BJ (cell line): ENCODE measurements at regions not wholly inside any gene's neighbourhood (a gene's known extent, or its start where the extent isn't known, plus 50 kb on each side); places are given as distances from the start of the nearest gene placed in this dataset.
A peak's percentile ranks its signal among the peaks of the same experiment; 100 is the strongest.

Source experiments
- CTCF ChIA-PET: fragments of 350-600 bp; formaldehyde crosslinking; extraction: SDS; loops from one replicate; lab custom pipeline; 2021; ENCODE audit warnings: antibody characterized with exemption, inconsistent platforms; lab: Yijun Ruan, JAX
- POLR2A ChIA-PET: fragments of 300-600 bp; sonication (Branson Sonifier 250); formaldehyde crosslinking; extraction: SDS; loops from one replicate; lab custom pipeline; 2021; ENCODE audit warnings: antibody characterized with exemption; lab: Charles Lee
- DNase-seq: peaks from one replicate; pipeline ENCODE4 v3.0.0-alpha.2; 2011; ENCODE audit warnings: low read depth
- H3K27me3 ChIP-seq: 2 replicates; pipeline ENCODE4 v1.6.0; 2011; ENCODE audit warnings: low read length; ENCODE audit not compliant: control insufficient read depth, insufficient read depth
- H3K36me3 ChIP-seq: 2 replicates; pipeline ENCODE4 v1.5.1; 2011; ENCODE audit warnings: low read length; ENCODE audit not compliant: control insufficient read depth, insufficient read depth
- H3K4me3 ChIP-seq: 2 replicates; pipeline ENCODE4 v1.5.1; 2011; ENCODE audit warnings: low read depth, mild to moderate bottlenecking, control low read depth, low read length
- TF ChIP-seq, protein P1 (sequence below): IDR thresholded peaks from 2 replicates; pipeline ENCODE4 v1.5.1; 2011; ENCODE audit warnings: low read depth, mild to moderate bottlenecking, control low read depth, inconsistent platforms, low read length, moderate library complexity; ENCODE audit not compliant: insufficient read depth

DNA sequence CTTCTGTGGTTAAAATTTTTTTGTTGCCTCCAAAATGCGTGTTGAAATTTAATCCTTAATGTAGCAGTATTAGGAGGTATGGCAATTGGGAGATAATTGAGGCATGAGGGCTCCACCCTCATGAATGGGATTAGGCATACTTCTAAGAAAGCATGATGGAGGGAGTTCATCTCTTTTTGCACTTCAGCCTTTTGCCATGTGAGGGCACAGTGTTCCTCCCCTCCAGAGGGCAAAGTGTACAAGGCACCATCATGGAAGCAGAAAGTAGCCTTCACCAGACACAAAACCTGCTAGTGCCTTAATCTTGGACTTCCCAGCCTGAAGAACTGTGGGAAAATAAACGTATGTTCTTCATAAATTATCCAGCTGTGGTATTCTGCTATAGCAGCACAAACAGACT lies 429.5 kb downstream of the ZIC1 start:
- TF ChIP-seq, protein P1, sequence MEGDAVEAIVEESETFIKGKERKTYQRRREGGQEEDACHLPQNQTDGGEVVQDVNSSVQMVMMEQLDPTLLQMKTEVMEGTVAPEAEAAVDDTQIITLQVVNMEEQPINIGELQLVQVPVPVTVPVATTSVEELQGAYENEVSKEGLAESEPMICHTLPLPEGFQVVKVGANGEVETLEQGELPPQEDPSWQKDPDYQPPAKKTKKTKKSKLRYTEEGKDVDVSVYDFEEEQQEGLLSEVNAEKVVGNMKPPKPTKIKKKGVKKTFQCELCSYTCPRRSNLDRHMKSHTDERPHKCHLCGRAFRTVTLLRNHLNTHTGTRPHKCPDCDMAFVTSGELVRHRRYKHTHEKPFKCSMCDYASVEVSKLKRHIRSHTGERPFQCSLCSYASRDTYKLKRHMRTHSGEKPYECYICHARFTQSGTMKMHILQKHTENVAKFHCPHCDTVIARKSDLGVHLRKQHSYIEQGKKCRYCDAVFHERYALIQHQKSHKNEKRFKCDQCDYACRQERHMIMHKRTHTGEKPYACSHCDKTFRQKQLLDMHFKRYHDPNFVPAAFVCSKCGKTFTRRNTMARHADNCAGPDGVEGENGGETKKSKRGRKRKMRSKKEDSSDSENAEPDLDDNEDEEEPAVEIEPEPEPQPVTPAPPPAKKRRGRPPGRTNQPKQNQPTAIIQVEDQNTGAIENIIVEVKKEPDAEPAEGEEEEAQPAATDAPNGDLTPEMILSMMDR: peak; percentile 48
- Histone ChIP-seq H3K27me3 (no peaks in the 10 kb centered on the region), H3K4me3 (no peak overlapping the region), H3K36me3 (no peaks in the 10 kb centered on the region)
- no peak for DNase-seq
- ChIA-PET POLR2A (no interaction called here), CTCF (interaction anchor here (0.6 to 2.1 kb wide), 3 partner anchors 9 to 482 kb away, joined by 3 to 11 read pairs (median 3); no protein-coding TSS in a partner anchor)

DNA sequence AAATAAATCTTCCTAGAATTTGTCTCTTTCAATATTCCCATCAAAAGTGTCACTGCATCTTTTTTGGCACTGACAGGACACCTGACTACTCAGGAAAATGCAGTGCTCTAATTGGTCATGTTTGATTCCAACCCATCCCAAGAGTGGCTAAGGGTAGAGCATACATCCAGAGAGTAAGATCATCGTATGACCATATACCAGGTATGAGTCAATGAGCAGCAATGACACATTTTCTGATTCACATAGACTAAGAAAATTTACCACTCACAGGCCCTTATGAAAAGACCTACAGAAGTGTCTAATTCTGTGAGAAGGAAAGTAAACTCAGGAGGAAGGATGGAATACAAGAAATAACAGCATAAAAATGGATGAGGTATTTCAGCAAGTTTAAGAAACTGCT lies 434.2 kb downstream of the ZIC1 start:
- no peak for DNase-seq
- Histone ChIP-seq H3K4me3 (no peak overlapping the region), H3K27me3 (no peaks in the 10 kb centered on the region), H3K36me3 (no peaks in the 10 kb centered on the region)
- ChIA-PET POLR2A (no interaction called here), CTCF (no interaction called here)
- TF ChIP-seq, protein P1: no peak

DNA sequence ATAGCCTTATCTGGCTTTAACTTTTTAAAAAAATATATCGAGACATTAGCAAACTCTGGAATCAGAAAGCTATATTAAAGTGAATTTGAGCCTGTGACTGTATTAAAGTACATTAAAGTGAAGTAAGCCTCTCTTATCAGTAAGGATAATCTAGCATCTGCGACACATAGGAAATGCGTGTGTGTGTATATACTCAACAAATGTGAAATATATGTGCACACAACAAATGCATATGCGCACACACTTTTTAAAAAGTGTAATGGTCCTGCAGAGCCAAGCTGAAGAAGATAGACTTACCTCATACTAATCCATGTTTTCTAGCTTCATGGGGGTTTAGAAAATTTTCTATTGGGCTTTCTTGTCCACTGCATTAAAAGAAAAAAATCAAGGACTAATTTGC lies 437.1 kb downstream of the ZIC1 start:
- TF ChIP-seq, protein P1: no peak
- no peak for DNase-seq
- ChIA-PET POLR2A (no interaction called here), CTCF (no interaction called here)
- H3K36me3 ChIP-seq: no peaks in the 10 kb centered on the region
- H3K4me3 ChIP-seq: no peak overlapping the region
- no peaks in the 10 kb centered on the region for H3K27me3 ChIP-seq

DNA sequence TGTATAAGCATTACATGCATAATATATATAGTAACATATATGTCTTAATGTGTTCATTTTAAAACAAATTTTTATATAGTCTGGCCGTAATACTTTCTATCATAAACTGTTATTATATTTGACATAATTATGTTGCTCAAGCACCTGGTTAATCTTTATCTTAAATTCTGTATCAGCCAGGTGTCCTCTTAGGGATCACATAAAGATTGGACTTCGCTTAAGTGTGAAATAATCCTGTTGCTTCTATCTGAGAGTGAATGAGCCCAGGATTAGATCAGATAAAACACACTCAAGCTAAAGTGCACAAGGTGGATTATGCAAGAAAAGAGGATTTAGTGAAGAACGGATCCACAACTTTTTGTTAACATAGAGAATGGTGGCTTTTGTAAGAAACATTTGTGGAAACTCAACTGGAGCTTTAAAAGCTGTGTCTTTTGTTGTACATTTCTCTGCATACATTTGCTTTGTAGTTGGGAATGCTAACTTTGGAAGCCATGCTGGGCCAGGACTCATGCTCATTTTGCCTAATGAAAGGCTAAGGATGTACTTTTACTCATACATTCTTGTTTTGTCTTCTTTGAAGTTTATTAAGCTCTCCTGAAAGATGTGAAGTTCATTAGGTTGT lies 437.8 kb downstream of the ZIC1 start:
- no peak overlapping the region for H3K4me3 ChIP-seq
- POLR2A ChIA-PET: no interaction called here
- CTCF ChIA-PET: interaction anchor here (0.8 kb wide), 1 partner anchor 8 kb away, joined by 3 read pairs; no protein-coding TSS in a partner anchor
- DNase-seq: no peak
- H3K36me3 ChIP-seq: no peaks in the 10 kb centered on the region
- H3K27me3 ChIP-seq: no peaks in the 10 kb centered on the region
- TF ChIP-seq, protein P1: no peak

DNA sequence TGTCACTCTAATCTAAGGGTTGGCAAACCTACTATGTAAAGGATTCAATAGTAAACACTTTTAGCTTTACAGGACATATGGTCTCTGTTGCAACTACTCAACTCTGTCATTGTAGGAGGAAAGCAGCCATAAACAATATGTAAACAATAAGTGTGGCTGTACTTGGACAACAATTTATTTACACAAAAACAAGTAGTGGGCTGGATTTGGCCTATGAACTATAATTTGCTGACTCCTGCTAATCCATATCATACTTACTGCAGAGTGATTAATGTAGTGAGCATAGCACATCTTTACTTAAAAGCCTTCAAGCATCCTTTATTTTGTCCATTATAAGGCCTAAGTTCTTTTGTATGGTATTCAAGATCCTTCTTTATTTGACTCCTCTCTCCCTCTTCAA lies 441.9 kb downstream of the ZIC1 start:
- ChIA-PET CTCF (no interaction called here), POLR2A (no interaction called here)
- H3K36me3 ChIP-seq: no peaks in the 10 kb centered on the region
- no peak overlapping the region for H3K4me3 ChIP-seq
- no peak for DNase-seq
- TF ChIP-seq, protein P1: no peak
- H3K27me3 ChIP-seq: no peaks in the 10 kb centered on the region
